HG03095 (cell line): ENCODE measurements at regions not wholly inside any gene's neighbourhood (a gene's known extent, or its start where the extent isn't known, plus 50 kb on each side); places are given as distances from the start of the nearest gene placed in this dataset.

ENCODE experiments used
- ATAC-seq: cut with Tn5 transposase; IDR thresholded peaks from one replicate; pipeline ENCODE4 v1.9.1; 2021; ENCODE audit warnings: moderate library complexity; ENCODE audit not compliant: unreplicated experiment

DNA sequence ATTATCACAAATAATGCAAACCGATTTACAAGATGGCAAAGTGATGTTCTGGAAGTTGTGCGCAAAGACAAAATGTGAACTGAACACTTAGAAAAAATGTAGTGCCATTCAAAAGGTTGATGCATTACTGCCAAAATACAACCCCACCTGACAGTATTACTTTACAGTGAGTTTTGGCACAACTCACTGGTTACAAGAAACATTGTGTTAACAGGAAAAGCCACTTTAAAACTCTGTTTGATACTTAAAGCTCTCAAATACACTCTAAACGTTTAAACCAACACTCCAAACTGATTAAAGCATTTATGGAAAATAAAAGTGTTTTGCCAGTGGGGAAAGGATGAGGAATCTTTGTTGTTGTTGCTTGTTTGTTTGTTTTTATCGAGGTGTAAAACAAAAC is 173.4 kb upstream of the SATB2 start:
- ATAC-seq = no peak

DNA sequence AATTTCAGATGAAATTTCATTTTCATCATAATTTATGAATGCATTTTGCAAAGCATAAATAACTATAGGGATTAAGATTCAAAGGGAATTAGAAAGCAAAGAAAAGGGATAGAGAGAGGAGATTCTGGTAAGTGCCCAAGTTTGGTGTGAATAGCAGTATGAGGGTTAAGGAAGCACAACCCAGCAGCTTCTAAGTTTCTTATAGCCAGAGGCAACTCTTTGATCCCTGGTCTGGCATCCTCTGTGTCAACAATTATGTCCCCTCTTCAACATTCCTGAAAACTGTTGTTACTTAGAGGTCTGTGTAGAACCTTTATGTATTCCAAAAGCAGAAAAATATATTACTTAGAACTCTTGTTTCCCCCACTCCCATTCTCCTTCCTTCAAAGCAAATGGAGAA is 171.6 kb upstream of the SATB2 start:
- no peak for ATAC-seq

DNA sequence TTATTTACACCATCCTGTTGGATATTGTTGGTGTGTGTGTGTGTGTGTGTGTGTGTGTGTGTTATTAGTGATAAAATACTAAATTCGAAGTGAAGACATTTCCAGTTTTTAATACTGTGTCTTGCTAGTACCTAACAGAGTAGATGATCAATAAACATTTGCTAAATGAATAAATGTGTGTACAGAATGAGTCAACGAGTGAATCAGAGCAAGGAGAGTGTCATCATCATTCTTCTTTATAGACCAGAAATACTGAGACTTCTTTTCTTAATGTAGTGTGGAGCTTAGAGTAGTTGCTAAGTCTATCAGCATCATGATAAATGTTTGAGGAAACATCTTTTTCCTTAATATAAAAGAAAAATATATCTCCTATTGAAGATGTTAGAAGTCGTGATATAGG is 169.7 kb upstream of the SATB2 start:
- no peak for ATAC-seq

DNA sequence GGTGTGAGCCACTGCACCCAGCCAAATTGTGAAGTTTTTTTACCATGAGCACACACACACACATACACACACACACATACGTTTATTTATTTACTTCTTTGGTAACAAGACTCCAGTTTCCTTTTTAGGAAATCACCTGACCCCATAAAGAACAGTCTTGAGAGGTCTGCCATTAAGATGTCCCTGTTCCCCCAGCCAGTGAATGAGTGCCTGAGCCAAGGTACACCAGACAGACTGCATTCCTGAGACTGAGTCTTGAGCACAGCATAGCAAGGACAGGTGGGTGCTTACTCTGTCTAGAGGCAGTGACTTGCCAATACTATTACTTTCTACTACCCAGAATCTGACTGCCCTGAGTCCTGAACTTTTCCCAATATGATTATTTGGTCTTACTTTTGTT is 167.2 kb upstream of the SATB2 start:
- no peak for ATAC-seq

DNA sequence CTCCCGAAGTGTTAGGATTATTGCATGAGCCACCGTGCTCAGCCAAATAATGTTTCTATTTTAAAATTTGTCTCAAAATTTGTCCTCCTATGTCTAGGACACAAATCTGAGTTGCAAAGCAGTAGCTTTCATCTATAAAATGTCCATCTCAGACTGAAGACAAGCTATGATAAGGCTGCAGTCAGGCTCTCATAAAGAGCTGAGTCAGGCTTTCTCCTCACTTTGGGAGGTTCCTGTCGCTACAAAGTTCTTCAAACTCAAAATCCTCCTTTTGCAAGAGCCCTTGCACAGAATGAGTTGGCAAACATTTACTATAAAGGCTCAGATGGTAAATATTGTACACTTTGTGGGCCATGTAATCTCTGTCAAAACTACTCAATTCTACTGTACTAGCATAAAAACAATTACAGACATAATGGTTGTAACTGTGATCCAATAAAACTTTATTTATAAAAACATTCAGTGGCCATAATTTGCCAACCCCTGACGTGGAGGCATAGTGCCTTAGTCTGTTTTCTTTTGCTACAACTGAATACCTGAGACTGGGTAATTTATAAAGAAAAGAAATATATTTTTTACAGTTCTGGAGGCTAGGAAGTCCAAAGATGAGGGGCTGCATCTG is 154.9 kb upstream of the SATB2 start:
- ATAC-seq = no peak

DNA sequence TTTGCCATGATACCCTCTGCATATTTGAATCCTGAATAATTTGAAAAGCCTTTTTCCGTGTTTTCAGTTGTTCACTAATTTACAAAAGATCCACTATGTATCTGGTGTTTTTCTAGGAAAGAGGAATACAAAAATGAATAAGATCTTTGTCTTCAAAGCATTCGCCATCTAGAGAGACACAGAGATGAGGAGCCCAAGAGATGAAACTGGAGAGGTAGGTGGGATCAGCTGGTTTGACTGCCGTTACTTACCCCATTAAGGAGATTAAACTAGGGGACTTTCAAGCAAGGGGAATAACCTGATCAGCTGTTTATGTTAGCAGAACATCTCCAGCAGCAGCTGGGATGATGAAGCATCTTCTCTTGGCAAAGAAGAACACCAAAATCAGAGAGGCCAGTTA is 150.2 kb upstream of the SATB2 start:
- no peak for ATAC-seq

DNA sequence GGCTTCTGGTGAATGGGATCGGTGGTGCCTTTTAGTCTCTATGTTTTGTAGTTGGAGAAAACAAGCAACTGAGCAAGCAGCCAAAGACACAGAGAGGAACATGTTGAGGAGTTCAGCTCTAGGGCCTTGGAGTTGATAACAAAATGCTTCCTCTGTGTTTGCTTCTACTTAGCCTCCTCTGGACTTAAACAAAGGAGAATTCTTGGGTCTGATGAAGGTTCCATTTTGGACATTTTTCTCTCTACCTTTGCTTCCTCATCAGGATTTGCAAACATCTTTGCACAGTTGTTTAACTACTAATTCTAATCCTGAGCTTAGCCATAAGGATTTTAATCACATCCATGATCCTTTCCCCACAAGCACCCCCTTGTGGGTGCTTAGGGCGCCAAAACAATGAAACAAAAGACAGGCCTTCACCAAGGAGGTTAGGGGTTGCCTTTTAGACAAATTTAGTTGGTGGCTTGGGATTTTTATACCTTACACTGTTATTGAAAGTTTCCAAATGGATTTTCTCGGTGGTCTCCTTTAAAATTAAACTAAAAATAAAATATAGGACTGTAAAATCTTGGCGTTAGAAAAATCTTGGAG is 148.5 kb upstream of the SATB2 start:
- ATAC-seq = no peak

DNA sequence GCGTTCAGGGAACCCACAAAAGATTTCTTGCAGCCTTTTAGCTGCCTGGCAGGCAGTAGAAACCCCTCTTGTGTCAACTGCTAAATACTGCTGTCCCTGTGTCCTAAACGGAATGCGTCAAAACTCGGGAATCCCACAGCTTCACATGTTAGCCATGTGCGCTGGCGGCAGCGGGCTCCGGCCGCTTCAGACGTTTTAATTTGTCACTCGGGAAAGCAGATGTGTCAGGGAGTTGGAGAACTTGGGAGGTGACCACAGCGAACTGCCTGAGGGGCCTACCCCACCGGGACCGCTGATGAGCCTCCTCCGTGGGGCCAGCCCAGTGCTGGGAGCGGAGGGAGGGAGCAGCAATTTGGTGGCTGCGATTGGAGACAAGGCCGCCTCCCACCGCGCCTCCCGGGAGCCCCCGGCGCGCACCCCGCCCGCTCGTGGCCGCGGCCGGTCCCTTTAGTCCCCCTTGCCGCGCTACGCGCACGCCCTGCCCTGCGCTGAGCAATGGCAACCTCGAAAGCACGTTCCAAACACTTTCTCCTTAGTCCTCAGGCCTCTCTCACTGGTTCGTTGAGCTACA is 146.1 kb upstream of the SATB2 start:
- ATAC-seq = no peak

DNA sequence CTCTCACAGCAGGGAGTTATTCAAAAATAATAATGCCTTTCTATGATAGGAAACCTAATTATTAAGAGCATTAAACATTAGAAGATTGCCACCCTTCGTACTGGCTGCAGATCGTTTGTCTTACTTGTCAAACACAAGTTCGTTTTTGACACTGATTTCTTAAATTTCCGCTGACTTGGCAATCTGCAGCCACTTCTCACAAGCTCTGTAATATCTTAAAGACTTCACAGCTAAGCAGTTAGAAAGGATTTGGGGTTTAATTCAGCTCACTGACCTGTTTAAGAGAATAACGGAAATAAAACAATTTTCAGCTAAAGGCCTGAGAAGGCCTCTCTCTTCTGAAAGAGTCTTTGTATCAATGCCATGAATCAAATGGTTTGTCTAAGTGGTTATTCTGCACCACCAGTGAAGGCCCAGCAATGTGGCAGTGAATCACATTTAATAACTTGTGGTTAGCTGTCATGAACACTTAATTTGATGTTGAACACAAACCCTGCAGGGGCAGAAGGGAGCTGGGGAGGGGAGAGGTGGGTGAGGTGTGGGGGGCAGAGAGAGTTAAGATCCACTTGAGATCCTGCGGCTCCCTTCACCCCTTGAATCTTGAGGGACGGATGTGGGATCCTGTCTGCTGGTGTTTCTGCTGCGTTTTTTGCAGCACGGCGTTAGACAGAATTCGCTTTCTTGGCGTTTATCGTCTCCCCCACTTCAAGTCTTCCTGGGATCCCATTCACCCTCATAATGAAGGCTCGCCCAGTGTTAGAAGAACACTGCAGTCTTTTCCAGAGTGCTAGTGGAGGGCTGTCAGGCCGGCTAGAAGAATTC is 145.4 kb upstream of the SATB2 start:
- ATAC-seq = no peak

DNA sequence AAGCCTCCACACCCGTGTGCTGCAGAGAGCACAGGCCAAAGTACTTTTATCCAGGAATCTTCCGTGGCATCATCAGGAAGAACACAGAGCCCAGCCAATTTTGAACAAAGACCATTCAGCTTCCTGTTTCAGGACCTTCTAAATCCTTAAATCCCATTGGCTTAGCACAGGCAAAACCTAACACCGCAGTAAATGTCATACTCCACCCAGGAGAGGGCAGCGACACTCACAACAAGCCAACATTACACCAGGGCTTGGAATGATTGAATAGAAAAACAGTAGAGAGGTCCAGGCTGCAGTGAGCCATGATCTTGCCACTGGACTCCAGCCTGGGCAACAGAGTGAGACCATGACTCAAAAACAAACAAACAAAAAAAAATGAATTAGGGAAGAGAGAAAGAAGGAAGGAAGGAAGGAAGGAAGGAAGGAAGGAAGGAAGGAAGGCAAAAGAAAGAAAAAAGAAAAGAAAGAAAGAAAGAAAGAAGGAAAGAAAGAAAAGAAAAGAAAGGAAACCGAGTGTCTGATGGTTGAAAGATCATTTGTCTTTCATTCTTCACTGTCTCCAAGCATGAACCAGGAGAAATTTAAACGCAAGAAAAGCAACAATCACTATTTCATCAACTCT is 144.6 kb upstream of the SATB2 start:
- no peak for ATAC-seq

DNA sequence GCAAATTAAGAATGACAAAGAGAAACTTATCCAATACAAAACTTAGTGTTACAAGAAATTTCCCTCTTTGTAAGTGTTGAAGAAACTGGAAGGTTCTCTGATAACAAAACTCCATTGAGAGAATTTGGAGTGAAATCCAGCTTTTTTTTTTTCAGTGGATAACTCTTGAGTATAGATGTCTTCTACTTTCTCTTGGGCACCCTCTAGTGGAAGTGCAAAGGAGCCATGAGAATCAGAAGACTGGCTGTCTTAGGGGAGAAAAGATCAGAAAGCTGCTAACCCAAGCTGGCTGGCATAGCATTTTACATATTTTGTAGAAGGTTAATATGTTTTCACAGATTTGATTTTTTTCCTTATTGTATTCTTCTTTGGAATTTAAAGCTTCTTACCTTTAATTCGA is 138.8 kb upstream of the SATB2 start:
- no peak for ATAC-seq

DNA sequence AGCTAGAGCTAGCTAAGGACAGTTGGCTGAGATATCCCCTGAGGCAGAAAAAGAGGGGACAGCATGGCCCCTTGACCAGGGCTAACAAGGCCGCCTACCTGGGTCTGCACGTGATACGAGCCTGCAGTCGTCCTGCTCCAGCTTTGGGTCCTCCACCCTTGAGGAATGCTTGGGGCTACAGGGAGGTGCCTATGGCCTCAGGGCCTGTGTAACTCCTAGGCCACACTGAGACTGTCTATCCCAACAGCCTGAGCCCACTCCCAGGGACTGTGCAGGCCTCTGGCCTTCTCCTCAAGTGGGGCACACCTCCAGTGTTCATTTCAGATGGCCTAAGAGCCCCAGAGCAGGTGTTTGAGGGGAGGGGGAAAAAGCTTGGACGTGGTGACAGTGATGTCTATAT is 136.7 kb upstream of the SATB2 start:
- ATAC-seq = no peak

DNA sequence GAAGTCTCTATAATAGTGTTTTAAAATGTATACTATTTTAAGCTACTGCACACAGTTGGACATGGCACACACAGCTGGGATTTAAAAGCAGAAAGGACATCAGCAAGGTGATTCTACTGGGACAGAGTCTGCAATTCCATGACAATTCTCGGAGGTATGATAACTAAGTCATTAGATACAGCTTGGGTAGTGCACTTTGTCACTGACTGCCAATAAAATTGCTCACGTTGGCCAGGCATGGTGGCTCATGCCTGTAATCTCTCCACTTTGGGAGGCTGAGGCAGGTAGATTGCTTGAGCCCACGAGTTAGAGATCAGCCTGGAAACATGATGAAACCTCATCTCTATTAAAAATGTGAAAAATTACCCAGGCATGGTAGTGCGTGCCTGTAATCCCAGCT is 134.1 kb upstream of the SATB2 start:
- no peak for ATAC-seq

DNA sequence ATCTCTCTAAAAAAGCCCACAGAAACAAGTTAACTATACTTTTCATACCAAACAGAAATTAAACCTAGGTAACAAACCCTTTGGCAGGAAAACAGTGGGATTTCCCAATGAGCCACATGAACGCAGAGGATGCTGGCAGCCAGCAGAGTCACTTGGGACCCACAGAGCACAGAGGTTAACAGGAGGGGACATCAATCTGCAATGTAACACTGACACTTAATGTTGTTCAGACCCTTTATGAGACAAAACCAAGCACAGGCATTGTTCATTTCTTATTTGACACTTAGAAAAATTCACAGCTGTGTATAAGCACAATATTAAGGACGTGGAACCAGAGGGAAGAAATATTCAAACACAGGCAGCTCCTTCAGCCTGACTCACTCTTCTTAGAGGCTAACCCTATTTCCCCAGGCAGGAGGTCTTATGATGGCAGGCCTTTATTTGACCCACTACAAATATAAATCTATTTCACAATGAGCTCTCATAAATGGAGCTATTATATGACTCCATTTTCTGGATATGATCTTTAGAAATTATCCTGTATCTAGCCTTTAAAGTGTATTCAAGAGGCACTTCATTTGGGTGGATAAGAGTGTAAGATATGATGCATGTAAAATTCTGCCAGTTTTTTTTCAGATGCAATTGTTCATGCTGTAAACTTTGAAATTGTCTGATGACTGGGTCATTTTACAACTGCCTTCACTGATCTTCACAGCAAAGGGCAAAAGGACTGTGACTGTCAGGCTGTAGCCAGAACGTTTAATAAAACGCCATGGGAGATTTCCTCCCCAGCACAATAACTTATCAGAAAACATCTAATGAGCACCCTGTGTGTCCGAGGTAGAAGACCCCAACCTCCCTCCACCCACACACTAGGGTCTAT is 132.8 kb upstream of the SATB2 start:
- no peak for ATAC-seq

DNA sequence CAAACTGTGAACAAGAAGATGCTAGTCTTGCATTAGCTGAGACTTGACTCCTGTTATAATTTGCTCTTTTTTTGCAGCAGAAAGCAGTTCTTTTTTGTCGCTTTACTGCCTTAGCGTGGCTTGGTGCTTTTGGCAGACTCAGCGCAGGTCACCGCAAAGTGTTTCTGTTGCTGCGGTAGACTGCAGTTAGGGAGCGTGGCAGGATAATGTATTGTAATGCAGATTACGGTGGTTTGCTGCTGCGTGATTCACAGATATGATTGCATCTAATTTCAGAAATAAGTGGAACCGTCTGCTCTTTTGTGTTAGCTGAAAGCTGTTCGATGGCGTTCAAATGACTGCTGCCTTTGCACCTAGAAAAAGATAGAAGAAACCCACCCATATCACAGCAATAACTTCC is 131.6 kb upstream of the SATB2 start:
- ATAC-seq = no peak

DNA sequence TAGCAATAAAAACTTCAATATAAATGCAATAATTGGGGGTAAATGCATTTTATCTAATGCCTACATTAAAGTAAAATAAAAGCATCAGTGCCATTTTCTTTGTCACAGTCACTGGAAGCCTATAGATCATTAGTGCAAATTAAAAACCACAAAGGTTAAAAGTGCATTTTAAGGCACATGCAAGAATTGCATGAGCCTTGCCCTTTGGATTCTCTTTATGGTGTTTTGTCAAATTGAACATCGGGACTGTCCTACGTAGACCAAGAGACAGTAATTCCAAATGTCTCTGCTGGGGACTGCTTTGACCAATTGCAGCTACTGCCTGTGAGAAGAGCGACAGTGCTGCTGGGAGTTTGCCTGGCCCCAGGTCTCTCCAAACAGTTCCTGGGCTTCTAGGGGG is 130.3 kb upstream of the SATB2 start:
- ATAC-seq = no peak

DNA sequence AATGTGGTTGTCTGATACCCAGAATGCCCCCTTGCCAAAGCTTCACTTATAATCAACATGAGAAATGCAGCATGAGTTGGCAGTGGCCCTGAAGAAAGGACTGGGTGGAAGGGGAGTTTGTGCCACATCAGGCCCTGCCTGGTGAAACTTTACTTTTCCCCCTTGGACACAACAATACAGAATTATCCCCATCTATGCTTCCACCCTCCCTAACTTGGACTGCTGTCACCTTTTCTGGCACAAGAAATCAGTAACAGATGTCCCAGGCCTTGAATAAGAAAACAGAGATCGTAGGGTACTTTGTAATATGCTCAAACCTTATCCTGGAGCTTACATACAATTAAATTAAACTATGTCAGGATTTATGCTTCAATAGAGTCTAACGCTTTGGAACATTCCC is 128.9 kb upstream of the SATB2 start:
- no peak for ATAC-seq

DNA sequence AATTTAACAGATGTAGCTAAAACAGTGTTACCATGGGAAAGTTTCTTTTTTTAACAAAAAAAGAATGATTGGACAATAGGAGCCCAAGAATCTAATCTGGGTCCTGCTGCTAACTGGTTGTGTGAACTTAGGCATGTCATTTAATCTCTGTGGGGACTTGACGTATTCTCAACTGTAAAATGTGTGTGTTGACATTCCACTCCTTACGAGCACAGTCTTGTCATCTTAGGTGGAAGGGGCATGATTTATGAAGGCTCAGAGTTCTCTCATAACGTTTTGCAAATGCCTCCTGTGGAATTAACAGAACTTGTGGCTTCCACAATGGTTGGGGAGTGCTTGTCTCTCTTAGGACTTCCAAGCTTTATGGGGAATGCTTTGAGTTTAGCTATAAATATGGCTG is 125.9 kb upstream of the SATB2 start:
- no peak for ATAC-seq

DNA sequence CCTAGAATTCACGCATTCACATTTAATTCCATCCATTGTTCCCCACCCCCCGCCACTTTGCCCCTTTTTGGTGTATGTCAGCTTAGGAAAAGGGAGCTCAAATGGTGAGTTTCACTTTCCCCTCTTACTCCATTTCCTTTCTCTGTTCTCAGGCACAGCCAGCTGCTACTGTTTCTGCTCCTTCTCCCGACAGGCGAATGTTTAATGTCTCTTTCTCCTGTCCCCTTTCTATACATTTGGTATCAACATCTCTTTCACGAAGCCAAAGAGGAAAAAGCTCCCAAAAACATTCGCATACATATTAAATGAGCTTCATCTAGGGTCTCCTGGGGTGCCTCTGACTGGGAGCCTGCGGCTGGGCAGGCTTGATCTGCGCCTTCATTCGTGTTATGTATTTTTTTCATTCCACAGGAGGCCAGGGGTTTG is 124.2 kb upstream of the SATB2 start:
- no peak for ATAC-seq

DNA sequence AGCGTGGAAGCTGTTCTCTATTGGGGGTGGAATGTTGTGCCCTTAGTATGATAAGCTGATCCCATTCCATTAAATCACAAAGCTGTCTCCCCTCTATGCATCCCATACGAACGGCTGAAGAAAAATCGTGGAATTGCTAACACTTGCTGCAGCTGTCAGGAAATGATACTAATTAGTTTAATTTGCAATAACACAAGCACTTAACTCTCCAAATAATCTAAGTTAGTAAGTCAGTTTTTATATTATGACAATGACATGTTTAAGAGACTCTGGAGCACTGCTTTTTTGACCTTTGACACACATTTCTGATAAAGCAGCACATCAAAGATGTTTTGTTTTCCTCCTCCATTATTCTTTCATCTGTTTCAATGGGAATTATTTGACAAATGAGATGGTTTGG is 123.7 kb upstream of the SATB2 start:
- no peak for ATAC-seq

DNA sequence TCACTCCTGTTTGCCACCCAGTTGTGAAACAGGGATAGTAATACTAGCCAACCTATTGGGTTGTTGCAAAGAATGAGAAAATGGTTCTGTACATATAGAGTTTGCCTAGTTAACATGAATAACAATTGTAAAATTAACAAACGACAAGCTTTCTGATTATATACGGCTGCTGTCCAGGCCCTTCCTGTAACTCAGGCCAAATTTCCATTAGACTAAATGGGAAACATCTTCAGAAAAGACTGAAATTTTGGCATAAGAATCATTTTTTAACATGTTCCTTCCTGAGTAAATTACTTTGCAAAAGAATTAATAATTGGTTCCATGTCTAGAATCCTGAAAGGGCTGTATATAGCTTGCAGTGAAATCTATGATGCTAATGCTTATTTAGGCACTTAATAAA is 117.7 kb upstream of the SATB2 start:
- ATAC-seq = no peak
